ENCODE measurements at regions not wholly inside any gene's neighbourhood (a gene's known extent, or its start where the extent isn't known, plus 50 kb on each side); places are given as distances from the start of the nearest gene placed in this dataset.

DNA sequence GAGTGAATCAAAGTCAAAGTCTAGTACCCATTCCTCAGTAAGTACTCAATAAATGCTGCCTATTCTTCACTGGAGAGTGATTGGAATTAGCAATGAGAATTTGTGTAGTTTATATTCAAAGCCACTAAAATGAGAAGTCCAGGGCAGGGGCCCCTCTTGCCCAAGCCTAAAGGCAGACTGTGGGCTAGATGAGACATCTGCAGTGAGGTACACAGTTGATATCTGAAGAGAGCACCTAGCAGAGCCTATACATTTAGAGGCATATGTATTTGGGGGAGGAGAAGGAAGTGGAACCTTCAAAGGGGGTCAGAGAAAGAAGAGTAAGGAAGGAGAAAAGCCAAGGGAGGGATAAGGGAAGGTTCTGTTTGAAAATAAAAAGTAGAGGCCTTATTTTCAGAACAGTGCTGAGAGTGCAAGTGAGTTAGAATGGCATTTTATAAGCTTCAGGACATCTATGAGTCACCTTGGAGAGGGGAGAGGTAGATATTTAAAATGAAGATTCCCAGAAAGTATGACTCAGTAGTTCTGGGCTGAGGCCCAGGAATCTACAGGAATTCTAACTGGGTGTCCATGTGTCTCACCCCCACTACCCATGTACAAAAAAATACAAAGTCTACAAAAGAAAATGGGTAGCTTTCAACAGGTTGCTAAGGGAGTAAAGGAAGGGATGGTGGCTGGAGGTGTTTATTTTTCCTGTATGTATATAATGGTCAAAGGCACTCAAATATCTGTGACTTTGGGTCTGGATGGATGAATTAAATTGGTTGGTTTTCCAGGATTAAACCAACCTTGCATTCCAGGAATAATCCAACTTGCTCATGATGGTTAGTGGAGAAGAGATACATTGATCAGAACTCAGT lies 135.1 kb downstream of the ZFP64 start:
- TF ChIP-seq, protein P1, sequence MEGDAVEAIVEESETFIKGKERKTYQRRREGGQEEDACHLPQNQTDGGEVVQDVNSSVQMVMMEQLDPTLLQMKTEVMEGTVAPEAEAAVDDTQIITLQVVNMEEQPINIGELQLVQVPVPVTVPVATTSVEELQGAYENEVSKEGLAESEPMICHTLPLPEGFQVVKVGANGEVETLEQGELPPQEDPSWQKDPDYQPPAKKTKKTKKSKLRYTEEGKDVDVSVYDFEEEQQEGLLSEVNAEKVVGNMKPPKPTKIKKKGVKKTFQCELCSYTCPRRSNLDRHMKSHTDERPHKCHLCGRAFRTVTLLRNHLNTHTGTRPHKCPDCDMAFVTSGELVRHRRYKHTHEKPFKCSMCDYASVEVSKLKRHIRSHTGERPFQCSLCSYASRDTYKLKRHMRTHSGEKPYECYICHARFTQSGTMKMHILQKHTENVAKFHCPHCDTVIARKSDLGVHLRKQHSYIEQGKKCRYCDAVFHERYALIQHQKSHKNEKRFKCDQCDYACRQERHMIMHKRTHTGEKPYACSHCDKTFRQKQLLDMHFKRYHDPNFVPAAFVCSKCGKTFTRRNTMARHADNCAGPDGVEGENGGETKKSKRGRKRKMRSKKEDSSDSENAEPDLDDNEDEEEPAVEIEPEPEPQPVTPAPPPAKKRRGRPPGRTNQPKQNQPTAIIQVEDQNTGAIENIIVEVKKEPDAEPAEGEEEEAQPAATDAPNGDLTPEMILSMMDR (IDR thresholded peaks at IDR 0.05; ENCODE audit: low read length): no peak
- no peak for TF ChIP-seq EZH2 (IDR thresholded peaks at IDR 0.05; ENCODE audit: borderline replicate concordance, low read length)

Data from OCI-LY1 (cell line).